ENCODE measurements at regions not wholly inside any gene's neighbourhood (a gene's known extent, or its start where the extent isn't known, plus 50 kb on each side); places are given as distances from the start of the nearest gene placed in this dataset.
"Not testable (repeated sequence)": the region's sequence is repeated elsewhere in the genome, so short reads cannot be mapped to it uniquely, and the experiment has no call there.

GRCh38 chr2:153532140-153532539, 53.6 kb upstream of the RPRM start:
- POLR2A ChIA-PET = no interaction called here
- CTCF ChIA-PET = no interaction called here

- CTCF ChIA-PET, POLR2A ChIA-PET: not testable (repeated sequence)
Observed at GRCh38 chr2:153533803-153534202, 55.2 kb upstream of the RPRM start.

- POLR2A ChIA-PET, CTCF ChIA-PET: not testable (repeated sequence)
Observed at GRCh38 chr2:153534590-153534989, 56.0 kb upstream of the RPRM start.

- CTCF ChIA-PET = no interaction called here
- POLR2A ChIA-PET = no interaction called here
Observed at GRCh38 chr2:153536115-153536514, 57.6 kb upstream of the RPRM start.

GRCh38 chr2:153538102-153538501, 59.5 kb upstream of the RPRM start:
- POLR2A ChIA-PET, CTCF ChIA-PET: not testable (repeated sequence)

- ChIA-PET CTCF (no interaction called here), POLR2A (no interaction called here)
Observed at GRCh38 chr2:153543635-153544071, 65.1 kb upstream of the RPRM start.

GRCh38 chr2:153546358-153546757, 67.8 kb upstream of the RPRM start:
- ChIA-PET POLR2A (no interaction called here), CTCF (no interaction called here)

- CTCF ChIA-PET = no interaction called here
- POLR2A ChIA-PET = no interaction called here
Observed at GRCh38 chr2:153548536-153548935, 70.0 kb upstream of the RPRM start.

- ChIA-PET CTCF (no interaction called here), POLR2A (no interaction called here)
Observed at GRCh38 chr2:153551698-153552097, 73.1 kb upstream of the RPRM start.

GRCh38 chr2:153557211-153557610, 78.6 kb upstream of the RPRM start:
- POLR2A ChIA-PET = no interaction called here
- CTCF ChIA-PET = no interaction called here

- ChIA-PET POLR2A (no interaction called here), CTCF (no interaction called here)
Observed at GRCh38 chr2:153557714-153558113, 79.2 kb upstream of the RPRM start.

- CTCF ChIA-PET = no interaction called here
Observed at GRCh38 chr2:153558247-153558646, 79.7 kb upstream of the RPRM start.

GRCh38 chr2:153567367-153567766, 88.8 kb upstream of the RPRM start:
- ChIA-PET CTCF (no interaction called here), POLR2A (no interaction called here)

More at GRCh38 chr2:153558247-153558646, 79.7 kb upstream of the RPRM start:
- POLR2A ChIA-PET = no interaction called here

- POLR2A ChIA-PET = no interaction called here
- CTCF ChIA-PET = no interaction called here
Observed at GRCh38 chr2:153568105-153568504, 89.5 kb upstream of the RPRM start.

- ChIA-PET CTCF (no interaction called here), POLR2A (no interaction called here)
Observed at GRCh38 chr2:153575171-153575853, 96.8 kb upstream of the RPRM start.

- ChIA-PET POLR2A (no interaction called here), CTCF (no interaction called here)
Observed at GRCh38 chr2:153584244-153584643, 105.7 kb upstream of the RPRM start.

- ChIA-PET CTCF (no interaction called here), POLR2A (no interaction called here)
Observed at GRCh38 chr2:153588408-153588807, 109.8 kb upstream of the RPRM start.

- CTCF ChIA-PET = no interaction called here
- POLR2A ChIA-PET = no interaction called here
Observed at GRCh38 chr2:153589586-153589985, 111.0 kb upstream of the RPRM start.

GRCh38 chr2:153593086-153593485, 114.5 kb upstream of the RPRM start:
- POLR2A ChIA-PET = not testable (repeated sequence)

GRCh38 chr2:153595939-153596338, 117.4 kb upstream of the RPRM start:
- CTCF ChIA-PET = no interaction called here
- POLR2A ChIA-PET = no interaction called here

More at GRCh38 chr2:153593086-153593485, 114.5 kb upstream of the RPRM start:
- CTCF ChIA-PET = not testable (repeated sequence)

- ChIA-PET POLR2A (no interaction called here), CTCF (no interaction called here)
Observed at GRCh38 chr2:153601812-153602211, 123.2 kb upstream of the RPRM start.

- CTCF ChIA-PET = no interaction called here
- POLR2A ChIA-PET = no interaction called here
Observed at GRCh38 chr2:153604133-153604532, 125.6 kb upstream of the RPRM start.

- ChIA-PET CTCF (interaction anchor here (0.6 kb wide), 2 partner anchors 54 to 202 kb away, joined by 3 read pairs; no protein-coding TSS in a partner anchor), POLR2A (no interaction called here)
Observed at GRCh38 chr2:153606623-153607022, 128.1 kb upstream of the RPRM start.
